ENCODE measurements at regions not wholly inside any gene's neighbourhood (a gene's known extent, or its start where the extent isn't known, plus 50 kb on each side); places are given as distances from the start of the nearest gene placed in this dataset.
"Not testable (repeated sequence)": the region's sequence is repeated elsewhere in the genome, so short reads cannot be mapped to it uniquely, and the experiment has no call there.

DNA sequence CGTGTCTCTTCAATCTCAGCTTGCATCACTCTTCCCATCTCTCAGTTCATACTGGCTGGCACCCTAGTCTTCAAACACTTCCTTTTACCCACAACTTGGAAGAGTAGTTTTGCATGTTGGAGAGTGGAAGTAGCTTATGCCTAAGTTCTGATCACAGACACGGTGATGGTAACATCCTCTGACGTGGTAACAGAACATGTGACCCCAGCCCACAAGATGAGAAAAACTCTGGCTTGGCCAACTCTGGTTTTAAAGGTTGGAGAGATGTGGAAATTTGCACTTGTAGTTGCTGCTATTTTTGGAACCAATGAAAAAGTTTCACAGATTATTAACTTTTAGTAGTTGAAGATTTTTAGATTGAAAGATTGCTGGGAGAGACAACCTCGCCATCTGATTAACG, 155.4 kb upstream of the SLC35G4 start:
- DNase-seq: no peak
- Histone ChIP-seq H3K4me1 (ENCODE audit: insufficient read depth) (no peaks in the 10 kb centered on the region), H3K27ac (no peak overlapping the region), H3K4me3 (no peak overlapping the region), H3K36me3 (no peaks in the 10 kb centered on the region), H3K27me3 (no peaks in the 10 kb centered on the region), H3K9me3 (no peaks in the 10 kb centered on the region)
- intact Hi-C loops (cut with DNase I): no loop called here
- 82 to 85% (median 84%) methylated on average over 5 of the region's 5 CpGs for WGBS, 3 donors
- TF ChIP-seq POLR2A (IDR thresholded peaks at IDR 0.05) (no peak), EP300 (IDR thresholded peaks at IDR 0.05) (no peak)
- TF ChIP-seq, protein P1, sequence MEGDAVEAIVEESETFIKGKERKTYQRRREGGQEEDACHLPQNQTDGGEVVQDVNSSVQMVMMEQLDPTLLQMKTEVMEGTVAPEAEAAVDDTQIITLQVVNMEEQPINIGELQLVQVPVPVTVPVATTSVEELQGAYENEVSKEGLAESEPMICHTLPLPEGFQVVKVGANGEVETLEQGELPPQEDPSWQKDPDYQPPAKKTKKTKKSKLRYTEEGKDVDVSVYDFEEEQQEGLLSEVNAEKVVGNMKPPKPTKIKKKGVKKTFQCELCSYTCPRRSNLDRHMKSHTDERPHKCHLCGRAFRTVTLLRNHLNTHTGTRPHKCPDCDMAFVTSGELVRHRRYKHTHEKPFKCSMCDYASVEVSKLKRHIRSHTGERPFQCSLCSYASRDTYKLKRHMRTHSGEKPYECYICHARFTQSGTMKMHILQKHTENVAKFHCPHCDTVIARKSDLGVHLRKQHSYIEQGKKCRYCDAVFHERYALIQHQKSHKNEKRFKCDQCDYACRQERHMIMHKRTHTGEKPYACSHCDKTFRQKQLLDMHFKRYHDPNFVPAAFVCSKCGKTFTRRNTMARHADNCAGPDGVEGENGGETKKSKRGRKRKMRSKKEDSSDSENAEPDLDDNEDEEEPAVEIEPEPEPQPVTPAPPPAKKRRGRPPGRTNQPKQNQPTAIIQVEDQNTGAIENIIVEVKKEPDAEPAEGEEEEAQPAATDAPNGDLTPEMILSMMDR (IDR thresholded peaks at IDR 0.05): no peak

DNA sequence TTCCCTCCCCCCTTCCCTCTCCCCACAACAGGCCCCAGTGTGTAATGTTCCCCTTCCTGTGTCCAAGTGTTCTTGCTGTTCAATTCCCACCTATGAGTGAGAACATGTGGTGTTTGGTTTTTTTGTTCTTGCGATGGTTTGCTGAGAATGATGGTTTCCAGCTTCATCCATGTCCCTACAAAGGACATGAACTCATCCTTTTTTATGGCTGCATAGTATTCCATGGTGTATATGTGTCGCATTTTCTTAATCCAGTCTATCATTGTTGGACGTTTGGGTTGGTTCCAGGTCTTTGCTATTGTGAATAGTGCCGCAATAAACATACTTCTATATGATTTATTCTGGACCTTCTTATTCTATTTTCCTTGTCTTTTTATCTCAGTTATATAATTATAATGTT, 165.2 kb upstream of the SLC35G4 start:
- H3K27me3 ChIP-seq; H3K4me1 ChIP-seq (ENCODE audit: insufficient read depth); H3K9me3 ChIP-seq; H3K4me3 ChIP-seq; DNase-seq; H3K36me3 ChIP-seq; H3K27ac ChIP-seq; intact Hi-C loops (cut with DNase I): not testable (repeated sequence)
- 89 to 95% (median 90%) methylated on average over 4 of the region's 4 CpGs for WGBS, 3 donors

DNA sequence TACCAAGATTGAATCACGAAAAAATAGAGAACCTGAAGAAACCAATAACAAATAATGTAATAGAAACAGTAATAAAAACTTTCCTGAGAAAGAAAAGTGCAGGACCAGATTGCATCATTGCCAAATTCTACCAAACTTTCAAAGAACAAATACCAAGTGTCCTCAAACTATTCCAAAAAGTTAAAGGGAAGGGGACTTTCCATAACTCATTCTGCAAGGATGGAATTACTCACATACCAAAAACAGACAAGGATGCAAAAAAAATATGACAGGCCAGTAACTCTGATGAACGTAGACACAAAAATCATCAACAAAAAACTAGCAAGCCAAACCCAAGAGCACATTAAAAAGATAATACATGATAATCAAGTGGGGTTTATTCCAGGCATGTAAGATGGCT, 172.3 kb upstream of the SLC35G4 start:
- H3K9me3 ChIP-seq: no peaks in the 10 kb centered on the region
- WGBS, 3 donors: 38 to 48% (median 40%) methylated on average over 2 of the region's 2 CpGs
- H3K27me3 ChIP-seq: no peaks in the 10 kb centered on the region
- no peaks in the 10 kb centered on the region for H3K4me1 ChIP-seq (ENCODE audit: insufficient read depth)
- intact Hi-C loops (cut with DNase I): no loop called here
- no peak overlapping the region for H3K4me3 ChIP-seq
- no peak overlapping the region for H3K27ac ChIP-seq
- H3K36me3 ChIP-seq: no peaks in the 10 kb centered on the region
- TF ChIP-seq POLR2A (IDR thresholded peaks at IDR 0.05) (no peak), EP300 (IDR thresholded peaks at IDR 0.05) (no peak)
- TF ChIP-seq, protein P1 (IDR thresholded peaks at IDR 0.05): no peak
- DNase-seq: no peak

DNA sequence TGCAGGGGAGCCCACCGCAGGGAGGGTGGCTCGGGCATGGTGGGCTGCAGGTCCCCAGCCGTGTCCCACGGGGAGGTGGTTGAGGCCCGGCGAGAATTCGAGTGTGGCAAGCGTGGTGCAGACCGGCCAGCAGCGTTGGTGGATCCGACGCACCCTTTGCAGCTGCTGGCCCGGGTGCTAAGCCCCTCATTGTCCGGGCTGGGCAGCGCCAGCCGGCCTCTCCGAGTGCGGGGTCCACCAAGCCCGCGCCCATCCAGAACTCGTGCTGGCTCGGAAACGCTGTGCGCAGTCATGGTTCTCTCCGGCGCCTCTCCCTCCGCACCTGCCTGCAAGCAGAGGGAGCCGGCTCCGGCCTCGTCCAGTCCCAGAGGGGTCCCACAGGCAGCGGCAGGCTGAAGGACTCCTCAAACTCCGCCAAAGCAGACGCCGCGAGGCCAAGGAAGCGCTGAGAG, 177.0 kb upstream of the SLC35G4 start:
- intact Hi-C loops (cut with DNase I): no loop called here
- no peak overlapping the region for H3K4me3 ChIP-seq
- TF ChIP-seq EP300 (IDR thresholded peaks at IDR 0.05): no peak
- no peak for TF ChIP-seq POLR2A (IDR thresholded peaks at IDR 0.05)
- TF ChIP-seq, protein P1 (IDR thresholded peaks at IDR 0.05): no peak

DNA sequence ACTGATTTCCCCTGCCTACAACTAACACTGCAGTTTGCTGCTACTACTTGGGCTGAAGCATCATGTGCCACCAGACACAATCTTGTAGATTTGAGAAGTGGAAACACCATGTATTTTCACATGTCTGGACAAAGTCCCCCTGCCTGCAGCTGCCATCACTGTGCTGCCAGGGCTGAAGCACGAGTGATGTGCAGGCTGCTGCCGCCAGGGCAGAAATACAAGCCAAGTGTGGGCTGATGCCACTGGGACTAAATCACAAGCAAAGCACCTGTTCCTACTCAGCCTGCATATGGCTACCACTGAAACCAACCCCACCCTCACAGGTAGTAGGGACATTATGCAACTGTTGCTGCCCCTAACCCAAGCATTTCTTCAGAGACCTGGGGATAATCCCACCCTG, 179.5 kb upstream of the SLC35G4 start:
- no peak for DNase-seq
- TF ChIP-seq, protein P1 (IDR thresholded peaks at IDR 0.05): no peak
- TF ChIP-seq EP300 (IDR thresholded peaks at IDR 0.05): no peak
- no peak for TF ChIP-seq POLR2A (IDR thresholded peaks at IDR 0.05)
- no peak overlapping the region for H3K4me3 ChIP-seq
- intact Hi-C loops (cut with DNase I): no loop called here
- H3K27me3 ChIP-seq: no peaks in the 10 kb centered on the region
- 83 to 93% (median 89%) methylated on average over 2 of the region's 2 CpGs for WGBS, 3 donors
- H3K36me3 ChIP-seq: no peaks in the 10 kb centered on the region
- no peaks in the 10 kb centered on the region for H3K9me3 ChIP-seq
- no peak overlapping the region for H3K27ac ChIP-seq
- H3K4me1 ChIP-seq (ENCODE audit: insufficient read depth): no peaks in the 10 kb centered on the region

More for the DNA sequence above, 177.0 kb upstream of the SLC35G4 start:
- Histone ChIP-seq H3K4me1 (ENCODE audit: insufficient read depth) (no peaks in the 10 kb centered on the region), H3K9me3 (no peaks in the 10 kb centered on the region), H3K27me3 (no peaks in the 10 kb centered on the region), H3K27ac (no peak overlapping the region), H3K36me3 (no peaks in the 10 kb centered on the region)
- DNase-seq: no peak
- 90 to 93% (median 92%) methylated on average over 14 to 36 of the region's 36 CpGs for WGBS, 3 donors

Measured in ovary (tissue), 7 donors.